ENCODE measurements at regions not wholly inside any gene's neighbourhood (a gene's known extent, or its start where the extent isn't known, plus 50 kb on each side); places are given as distances from the start of the nearest gene placed in this dataset.

DNA sequence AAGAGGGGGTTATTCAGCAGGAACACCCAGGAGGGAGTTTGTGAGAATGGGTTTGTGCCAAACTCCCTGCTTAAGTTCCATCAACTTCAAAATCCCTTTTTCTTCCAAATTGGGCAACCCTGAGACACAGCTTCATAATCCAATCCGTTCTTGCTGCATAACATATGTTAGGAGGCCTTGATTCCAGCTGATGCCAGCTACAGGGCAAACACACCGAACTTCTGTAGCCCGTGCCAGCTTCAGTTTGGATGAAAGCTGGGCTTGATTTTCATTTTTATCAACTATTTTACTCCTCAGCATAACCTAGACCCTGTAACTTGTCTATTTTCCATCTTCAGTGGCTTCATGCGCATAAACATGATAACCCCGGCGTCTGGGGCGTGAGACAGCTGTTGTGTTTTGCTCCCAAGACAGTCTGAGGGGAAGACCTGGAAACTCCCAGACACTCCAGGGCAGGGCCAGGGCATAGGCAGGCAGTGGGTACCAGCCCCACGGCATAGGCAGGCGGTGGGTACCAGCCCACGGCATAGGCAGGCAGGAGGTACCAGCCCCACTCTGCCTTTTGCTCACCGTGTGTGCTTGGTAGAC, 220.4 kb downstream of the C16orf95 start:
- TF ChIP-seq, protein P1, sequence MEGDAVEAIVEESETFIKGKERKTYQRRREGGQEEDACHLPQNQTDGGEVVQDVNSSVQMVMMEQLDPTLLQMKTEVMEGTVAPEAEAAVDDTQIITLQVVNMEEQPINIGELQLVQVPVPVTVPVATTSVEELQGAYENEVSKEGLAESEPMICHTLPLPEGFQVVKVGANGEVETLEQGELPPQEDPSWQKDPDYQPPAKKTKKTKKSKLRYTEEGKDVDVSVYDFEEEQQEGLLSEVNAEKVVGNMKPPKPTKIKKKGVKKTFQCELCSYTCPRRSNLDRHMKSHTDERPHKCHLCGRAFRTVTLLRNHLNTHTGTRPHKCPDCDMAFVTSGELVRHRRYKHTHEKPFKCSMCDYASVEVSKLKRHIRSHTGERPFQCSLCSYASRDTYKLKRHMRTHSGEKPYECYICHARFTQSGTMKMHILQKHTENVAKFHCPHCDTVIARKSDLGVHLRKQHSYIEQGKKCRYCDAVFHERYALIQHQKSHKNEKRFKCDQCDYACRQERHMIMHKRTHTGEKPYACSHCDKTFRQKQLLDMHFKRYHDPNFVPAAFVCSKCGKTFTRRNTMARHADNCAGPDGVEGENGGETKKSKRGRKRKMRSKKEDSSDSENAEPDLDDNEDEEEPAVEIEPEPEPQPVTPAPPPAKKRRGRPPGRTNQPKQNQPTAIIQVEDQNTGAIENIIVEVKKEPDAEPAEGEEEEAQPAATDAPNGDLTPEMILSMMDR (IDR thresholded peaks at IDR 0.05; ENCODE audit: low read depth, low read length, missing input control), result no peak
- TF ChIP-seq GABPA (IDR thresholded peaks at IDR 0.05 in 1 of 2, conservative IDR thresholded peaks at IDR 0.05 in 1 of 2) (no peak), TAF1 (conservative IDR thresholded peaks at IDR 0.05) (no peak), JUND (IDR thresholded peaks at IDR 0.05) (no peak), SP1 (IDR thresholded peaks at IDR 0.05) (no peak), YY1 (IDR thresholded peaks at IDR 0.05) (no peak), EGR1 (IDR thresholded peaks at IDR 0.05; ENCODE audit: low read depth in 2 of 2) (no peak), FOXA1 (IDR thresholded peaks at IDR 0.05) (no peak), RXRA (IDR thresholded peaks at IDR 0.05) (no peak)
- TF ChIP-seq, protein P2, sequence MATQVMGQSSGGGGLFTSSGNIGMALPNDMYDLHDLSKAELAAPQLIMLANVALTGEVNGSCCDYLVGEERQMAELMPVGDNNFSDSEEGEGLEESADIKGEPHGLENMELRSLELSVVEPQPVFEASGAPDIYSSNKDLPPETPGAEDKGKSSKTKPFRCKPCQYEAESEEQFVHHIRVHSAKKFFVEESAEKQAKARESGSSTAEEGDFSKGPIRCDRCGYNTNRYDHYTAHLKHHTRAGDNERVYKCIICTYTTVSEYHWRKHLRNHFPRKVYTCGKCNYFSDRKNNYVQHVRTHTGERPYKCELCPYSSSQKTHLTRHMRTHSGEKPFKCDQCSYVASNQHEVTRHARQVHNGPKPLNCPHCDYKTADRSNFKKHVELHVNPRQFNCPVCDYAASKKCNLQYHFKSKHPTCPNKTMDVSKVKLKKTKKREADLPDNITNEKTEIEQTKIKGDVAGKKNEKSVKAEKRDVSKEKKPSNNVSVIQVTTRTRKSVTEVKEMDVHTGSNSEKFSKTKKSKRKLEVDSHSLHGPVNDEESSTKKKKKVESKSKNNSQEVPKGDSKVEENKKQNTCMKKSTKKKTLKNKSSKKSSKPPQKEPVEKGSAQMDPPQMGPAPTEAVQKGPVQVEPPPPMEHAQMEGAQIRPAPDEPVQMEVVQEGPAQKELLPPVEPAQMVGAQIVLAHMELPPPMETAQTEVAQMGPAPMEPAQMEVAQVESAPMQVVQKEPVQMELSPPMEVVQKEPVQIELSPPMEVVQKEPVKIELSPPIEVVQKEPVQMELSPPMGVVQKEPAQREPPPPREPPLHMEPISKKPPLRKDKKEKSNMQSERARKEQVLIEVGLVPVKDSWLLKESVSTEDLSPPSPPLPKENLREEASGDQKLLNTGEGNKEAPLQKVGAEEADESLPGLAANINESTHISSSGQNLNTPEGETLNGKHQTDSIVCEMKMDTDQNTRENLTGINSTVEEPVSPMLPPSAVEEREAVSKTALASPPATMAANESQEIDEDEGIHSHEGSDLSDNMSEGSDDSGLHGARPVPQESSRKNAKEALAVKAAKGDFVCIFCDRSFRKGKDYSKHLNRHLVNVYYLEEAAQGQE (IDR thresholded peaks at IDR 0.05), result no peak
- TF ChIP-seq, protein P3, sequence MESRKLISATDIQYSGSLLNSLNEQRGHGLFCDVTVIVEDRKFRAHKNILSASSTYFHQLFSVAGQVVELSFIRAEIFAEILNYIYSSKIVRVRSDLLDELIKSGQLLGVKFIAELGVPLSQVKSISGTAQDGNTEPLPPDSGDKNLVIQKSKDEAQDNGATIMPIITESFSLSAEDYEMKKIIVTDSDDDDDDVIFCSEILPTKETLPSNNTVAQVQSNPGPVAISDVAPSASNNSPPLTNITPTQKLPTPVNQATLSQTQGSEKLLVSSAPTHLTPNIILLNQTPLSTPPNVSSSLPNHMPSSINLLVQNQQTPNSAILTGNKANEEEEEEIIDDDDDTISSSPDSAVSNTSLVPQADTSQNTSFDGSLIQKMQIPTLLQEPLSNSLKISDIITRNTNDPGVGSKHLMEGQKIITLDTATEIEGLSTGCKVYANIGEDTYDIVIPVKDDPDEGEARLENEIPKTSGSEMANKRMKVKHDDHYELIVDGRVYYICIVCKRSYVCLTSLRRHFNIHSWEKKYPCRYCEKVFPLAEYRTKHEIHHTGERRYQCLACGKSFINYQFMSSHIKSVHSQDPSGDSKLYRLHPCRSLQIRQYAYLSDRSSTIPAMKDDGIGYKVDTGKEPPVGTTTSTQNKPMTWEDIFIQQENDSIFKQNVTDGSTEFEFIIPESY (IDR thresholded peaks at IDR 0.05), result no peak
- TF ChIP-seq, protein P4, sequence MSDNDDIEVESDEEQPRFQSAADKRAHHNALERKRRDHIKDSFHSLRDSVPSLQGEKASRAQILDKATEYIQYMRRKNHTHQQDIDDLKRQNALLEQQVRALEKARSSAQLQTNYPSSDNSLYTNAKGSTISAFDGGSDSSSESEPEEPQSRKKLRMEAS (IDR thresholded peaks at IDR 0.05), result no peak

Data from liver (tissue), 3 donors.